ENCODE measurements at regions not wholly inside any gene's neighbourhood (a gene's known extent, or its start where the extent isn't known, plus 50 kb on each side); places are given as distances from the start of the nearest gene placed in this dataset.

DNA sequence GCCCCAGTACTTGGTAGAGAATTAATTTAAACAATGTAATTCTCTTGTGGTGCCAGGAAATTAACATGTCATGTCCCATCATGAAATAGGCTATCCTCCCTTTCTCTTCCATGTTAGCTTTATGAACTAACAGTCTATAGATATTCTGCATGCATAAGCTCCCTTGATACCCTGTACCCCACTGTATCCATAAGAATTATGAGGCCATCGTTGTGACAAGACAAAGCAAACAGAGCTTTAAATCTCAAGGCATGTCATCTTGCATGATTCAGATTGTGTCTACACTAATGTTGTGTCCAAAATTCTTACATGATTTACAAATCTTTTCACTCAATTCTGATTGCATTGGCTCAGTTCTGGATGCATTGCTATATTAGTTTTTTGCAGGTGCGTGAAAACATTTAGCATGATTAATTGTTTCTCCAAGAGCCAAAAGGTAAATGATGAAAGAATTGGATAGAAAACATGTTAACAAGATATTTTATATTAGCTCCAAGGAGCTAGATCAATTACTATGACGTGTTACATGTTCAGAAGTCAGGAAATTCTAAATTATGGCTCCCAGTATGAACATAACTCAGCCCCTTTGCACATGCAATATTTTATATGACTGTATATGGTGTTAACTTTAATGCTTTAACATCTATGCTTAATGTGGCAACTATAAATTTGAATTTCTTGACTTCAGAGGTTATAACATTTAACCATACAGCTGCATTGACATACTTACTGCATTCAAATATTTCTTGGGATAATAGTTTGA is 620.3 kb downstream of the SLC4A3 start:
- H3K4me3 ChIP-seq (ENCODE audit: low read depth, low read length), result no peak overlapping the region
- no peak for TF ChIP-seq CTCF (IDR thresholded peaks at IDR 0.05; ENCODE audit: borderline replicate concordance, insufficient read depth, low read depth, low read length)

DNA sequence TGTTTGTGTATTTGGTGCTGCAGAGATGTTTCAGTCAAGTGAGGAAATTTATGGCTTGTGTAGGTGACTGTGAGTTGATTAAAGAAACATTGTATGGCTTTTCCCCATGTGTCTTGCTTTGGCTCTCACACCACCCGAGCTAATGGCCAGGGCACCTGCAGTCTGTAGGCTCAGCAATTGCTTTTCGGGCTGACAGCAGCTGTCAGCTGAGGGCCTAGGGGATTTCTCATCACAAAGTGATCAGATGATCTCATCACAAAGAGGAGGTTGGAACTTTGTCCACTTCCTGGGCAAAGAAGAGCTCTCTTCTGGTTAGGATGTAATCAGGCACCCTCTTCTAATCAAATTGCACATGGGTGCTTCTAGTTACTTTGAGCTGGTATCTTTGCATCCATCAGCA is 632.2 kb downstream of the SLC4A3 start:
- H3K4me3 ChIP-seq (ENCODE audit: low read depth, low read length), result no peak overlapping the region
- no peak for TF ChIP-seq CTCF (IDR thresholded peaks at IDR 0.05; ENCODE audit: borderline replicate concordance, insufficient read depth, low read depth, low read length)

DNA sequence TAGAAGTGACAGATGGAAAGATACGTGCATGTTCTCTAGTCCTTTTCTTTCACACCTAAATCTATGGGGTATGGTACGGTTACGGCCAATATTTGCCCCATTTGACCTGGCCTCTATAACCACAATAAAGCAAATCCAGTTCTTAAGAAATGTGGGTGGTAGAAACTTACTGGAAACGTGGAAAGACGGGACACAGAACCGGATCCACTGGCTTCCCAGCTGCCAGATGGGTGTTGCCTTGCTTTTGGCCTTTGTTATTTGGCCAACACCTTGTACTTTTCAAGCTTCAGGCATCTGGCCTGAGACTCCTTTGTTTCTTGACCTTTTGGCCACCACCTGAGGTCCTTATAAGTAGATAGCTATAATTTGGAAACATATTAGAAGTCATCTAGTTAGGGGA is 635.9 kb downstream of the SLC4A3 start:
- no peak overlapping the region for H3K4me3 ChIP-seq (ENCODE audit: low read depth, low read length)
- TF ChIP-seq CTCF (IDR thresholded peaks at IDR 0.05; ENCODE audit: borderline replicate concordance, insufficient read depth, low read depth, low read length), result no peak

GRCh38 chr2:220269367-220269766 is 641.9 kb downstream of the SLC4A3 start:
- no peak overlapping the region for H3K4me3 ChIP-seq (ENCODE audit: low read depth, low read length)
- TF ChIP-seq CTCF (IDR thresholded peaks at IDR 0.05; ENCODE audit: borderline replicate concordance, insufficient read depth, low read depth, low read length), result no peak

DNA sequence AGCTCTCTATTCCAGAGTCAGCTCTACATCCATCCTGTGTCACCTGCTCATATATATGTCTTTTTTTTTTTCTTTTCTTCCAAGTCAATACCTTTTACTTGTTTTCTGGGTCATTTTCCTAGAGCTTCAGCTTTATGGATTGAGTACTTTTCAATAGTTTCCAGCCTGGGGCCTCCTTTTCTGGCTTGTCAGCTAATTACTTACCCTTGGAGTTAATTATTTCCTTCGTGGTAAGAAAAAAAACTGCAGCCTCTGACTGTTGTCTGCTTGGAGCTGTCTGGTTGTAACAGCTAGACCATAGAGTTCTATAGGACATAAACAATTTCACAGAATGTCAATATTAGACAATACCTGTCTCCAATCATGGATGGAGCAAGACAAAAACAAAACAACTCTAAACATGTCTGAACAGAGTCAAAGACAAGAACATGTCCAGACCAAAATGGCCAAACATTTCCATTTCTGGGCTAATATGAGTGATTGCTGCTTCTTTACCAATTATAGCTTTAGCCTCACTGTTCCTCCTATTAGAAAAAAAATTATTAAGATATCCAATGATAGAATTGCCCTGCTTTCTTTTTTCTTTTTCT is 643.1 kb downstream of the SLC4A3 start:
- H3K4me3 ChIP-seq (ENCODE audit: low read depth, low read length), result no peak overlapping the region
- TF ChIP-seq CTCF (IDR thresholded peaks at IDR 0.05; ENCODE audit: borderline replicate concordance, insufficient read depth, low read depth, low read length), result no peak

- no peak for TF ChIP-seq CTCF (IDR thresholded peaks at IDR 0.05; ENCODE audit: borderline replicate concordance, insufficient read depth, low read depth, low read length)
Measured at GRCh38 chr2:220272656-220273055, 645.2 kb downstream of the SLC4A3 start.

DNA sequence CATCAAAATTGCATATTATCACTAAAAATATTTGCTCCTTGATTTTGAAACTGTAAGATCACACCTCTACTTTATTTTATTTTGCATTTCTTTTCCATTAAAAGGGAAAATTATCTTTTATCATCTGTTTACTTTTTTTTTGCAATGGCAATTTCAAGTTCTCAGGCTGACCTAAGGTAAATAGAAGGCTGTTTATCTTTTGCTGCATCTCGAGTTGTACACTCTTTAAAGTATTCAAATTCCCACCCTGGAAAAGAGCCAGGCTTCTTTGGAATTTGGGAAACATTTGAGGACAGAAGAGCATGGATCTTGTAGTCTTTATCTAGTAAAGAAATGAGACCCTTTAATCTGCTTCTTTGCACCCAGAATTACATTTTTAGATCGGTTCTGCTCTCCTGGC is 645.7 kb downstream of the SLC4A3 start:
- TF ChIP-seq CTCF (IDR thresholded peaks at IDR 0.05; ENCODE audit: borderline replicate concordance, insufficient read depth, low read depth, low read length), result no peak
- no peak overlapping the region for H3K4me3 ChIP-seq (ENCODE audit: low read depth, low read length)

More at GRCh38 chr2:220272656-220273055, 645.2 kb downstream of the SLC4A3 start:
- no peak overlapping the region for H3K4me3 ChIP-seq (ENCODE audit: low read depth, low read length)

Data from GM12875 (cell line).